ENCODE measurements at regions not wholly inside any gene's neighbourhood (a gene's known extent, or its start where the extent isn't known, plus 50 kb on each side); places are given as distances from the start of the nearest gene placed in this dataset.
A peak's percentile ranks its signal among the peaks of the same experiment; 100 is the strongest.
"Not testable (repeated sequence)": the region's sequence is repeated elsewhere in the genome, so short reads cannot be mapped to it uniquely, and the experiment has no call there.

- DNase-seq (ENCODE audit: extremely low read depth in 1 of 11, low read depth in 9 of 11, low spot score in 4 of 11): no peak
Measured at GRCh38 chrX:78822157-78822690, 74.7 kb downstream of the LPAR4 start.

DNA sequence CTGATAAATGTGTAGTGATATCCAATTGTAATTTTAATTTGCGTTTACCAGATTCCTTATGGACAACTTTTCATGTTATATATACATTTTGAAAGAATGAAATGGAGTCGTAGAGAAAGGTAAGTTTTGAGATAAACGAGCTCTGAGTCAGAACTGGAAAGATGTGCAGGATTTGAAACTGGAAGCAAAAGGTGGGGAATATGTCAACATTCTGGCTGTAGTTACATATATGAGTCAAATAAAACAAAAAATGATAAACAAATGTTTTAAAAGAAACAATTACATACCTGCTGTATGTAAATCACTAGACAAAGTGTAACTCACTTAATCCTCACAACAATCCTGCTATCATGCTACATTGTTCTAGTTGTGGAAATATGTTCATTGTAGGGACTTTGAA, 84.0 kb downstream of the LPAR4 start:
- DNase-seq (ENCODE audit: extremely low read depth in 1 of 11, low read depth in 9 of 11, low spot score in 4 of 11): no peak

- no peak for DNase-seq (ENCODE audit: extremely low read depth in 1 of 11, low read depth in 9 of 11, low spot score in 4 of 11)
Measured at GRCh38 chrX:78838709-78839108, 91.2 kb downstream of the LPAR4 start.

DNA sequence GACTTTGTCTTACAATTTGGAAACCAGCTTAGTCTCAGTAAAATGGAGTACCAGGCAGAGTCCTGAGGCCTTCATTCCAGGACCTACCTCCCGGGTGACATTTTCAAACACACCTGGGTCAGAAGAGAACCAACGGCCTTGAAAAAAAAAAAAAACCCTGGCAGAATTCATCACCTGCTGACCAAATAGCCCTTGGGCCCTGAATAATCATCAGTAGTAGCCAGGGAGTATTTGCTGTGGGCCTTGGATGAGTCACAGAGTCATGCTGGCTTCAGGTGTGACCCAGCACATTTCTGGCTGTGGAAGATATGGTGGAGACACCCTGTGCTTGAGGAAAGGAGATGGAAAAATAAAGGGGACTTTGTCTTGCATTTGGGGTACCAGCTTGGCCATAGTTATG, 92.2 kb downstream of the LPAR4 start:
- DNase-seq (ENCODE audit: extremely low read depth in 1 of 11, low read depth in 9 of 11, low spot score in 4 of 11): no peak

DNA sequence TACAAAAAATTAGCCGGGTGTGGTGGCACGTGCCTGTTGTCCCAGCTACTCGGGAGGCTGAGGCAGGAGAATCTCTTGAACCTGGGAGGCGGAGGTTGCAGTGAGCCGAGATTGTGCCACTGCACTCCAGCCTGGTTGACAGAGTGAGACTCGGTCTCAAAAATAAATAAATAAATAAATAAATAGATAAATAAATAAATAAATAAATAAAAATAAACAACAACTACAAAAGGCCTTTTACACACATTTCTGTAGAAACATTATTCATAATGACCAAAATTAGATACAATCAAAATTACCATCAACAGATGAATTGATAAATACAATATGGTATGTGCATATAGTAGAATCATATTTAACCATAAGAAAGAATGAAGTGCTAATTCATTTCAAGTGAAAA, 96.7 kb downstream of the LPAR4 start:
- DNase-seq (ENCODE audit: extremely low read depth in 1 of 11, low read depth in 9 of 11, low spot score in 4 of 11): not testable (repeated sequence)

- not testable (repeated sequence) for DNase-seq (ENCODE audit: extremely low read depth in 1 of 11, low read depth in 9 of 11, low spot score in 4 of 11)
Measured at GRCh38 chrX:78881248-78881647, 63.9 kb upstream of the P2RY10 start.

DNA sequence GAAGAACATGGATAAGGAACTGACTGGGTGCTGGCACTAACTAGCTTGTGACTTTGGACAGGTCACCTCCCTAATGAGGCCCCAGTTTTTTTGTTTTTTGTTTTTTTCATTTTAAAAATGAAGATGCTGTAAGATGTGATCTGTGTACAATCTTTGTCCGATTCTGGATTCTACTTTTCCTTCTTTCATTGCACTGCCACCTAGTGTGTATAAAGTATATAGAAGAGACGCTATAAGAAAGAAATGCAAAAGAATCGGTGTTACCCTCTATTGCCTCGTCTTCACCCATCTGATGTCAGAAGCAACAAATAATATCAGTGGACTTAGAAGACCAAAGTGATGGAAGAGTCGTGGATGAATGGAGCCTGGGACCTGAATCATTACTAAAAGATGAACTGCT, 58.6 kb upstream of the P2RY10 start:
- peak in 1 of 11 donors; percentile 1 for DNase-seq (ENCODE audit: extremely low read depth in 1 of 11, low read depth in 9 of 11, low spot score in 4 of 11)
